ENCODE measurements at regions not wholly inside any gene's neighbourhood (a gene's known extent, or its start where the extent isn't known, plus 50 kb on each side); places are given as distances from the start of the nearest gene placed in this dataset.

- TF ChIP-seq CTCF (IDR thresholded peaks at IDR 0.05; ENCODE audit: poor library complexity, severe bottlenecking) = no peak
- TF ChIP-seq EZH2 (IDR thresholded peaks at IDR 0.05; ENCODE audit: borderline replicate concordance, insufficient read depth, low read length, poor library complexity, severe bottlenecking) = no peak
These were observed 1082.5 kb upstream of the WWC1 start for GRCh38 chr5:167208911-167209310.
